ENCODE measurements at regions not wholly inside any gene's neighbourhood (a gene's known extent, or its start where the extent isn't known, plus 50 kb on each side); places are given as distances from the start of the nearest gene placed in this dataset.
"Not testable (repeated sequence)": the region's sequence is repeated elsewhere in the genome, so short reads cannot be mapped to it uniquely, and the experiment has no call there.

- no peak for FAIRE-seq
Observed at GRCh38 chr21:15204970-15205286, 140.1 kb upstream of the NRIP1 start.

- FAIRE-seq: no peak
Observed at GRCh38 chr21:15206514-15206913, 141.7 kb upstream of the NRIP1 start.

GRCh38 chr21:15207231-15207630 is 142.4 kb upstream of the NRIP1 start:
- no peak for FAIRE-seq

- FAIRE-seq: no peak
Observed at GRCh38 chr21:15207635-15208370, 143.0 kb upstream of the NRIP1 start.

- no peak for FAIRE-seq
Observed at GRCh38 chr21:15208786-15209185, 144.0 kb upstream of the NRIP1 start.

GRCh38 chr21:15209224-15209623 is 144.4 kb upstream of the NRIP1 start:
- FAIRE-seq: no peak

GRCh38 chr21:15210235-15210678 is 145.5 kb upstream of the NRIP1 start:
- no peak for FAIRE-seq

GRCh38 chr21:15211491-15212133 is 146.8 kb upstream of the NRIP1 start:
- no peak for FAIRE-seq

- FAIRE-seq: no peak
Observed at GRCh38 chr21:15212206-15212605, 147.4 kb upstream of the NRIP1 start.

- FAIRE-seq: not testable (repeated sequence)
Observed at GRCh38 chr21:15218476-15218875, 153.7 kb upstream of the NRIP1 start.

- FAIRE-seq: no peak
Observed at GRCh38 chr21:15219039-15219438, 154.2 kb upstream of the NRIP1 start.

- FAIRE-seq: no peak
Observed at GRCh38 chr21:15219894-15220293, 155.1 kb upstream of the NRIP1 start.

- no peak for FAIRE-seq
Observed at GRCh38 chr21:15221799-15222386, 157.1 kb upstream of the NRIP1 start.

- FAIRE-seq: no peak
Observed at GRCh38 chr21:15222707-15223106, 157.9 kb upstream of the NRIP1 start.

GRCh38 chr21:15224346-15225086 is 159.7 kb upstream of the NRIP1 start:
- no peak for FAIRE-seq

GRCh38 chr21:15227919-15228318 is 163.1 kb upstream of the NRIP1 start:
- no peak for FAIRE-seq

GRCh38 chr21:15229390-15229789 is 164.6 kb upstream of the NRIP1 start:
- FAIRE-seq: no peak

- FAIRE-seq: no peak
Observed at GRCh38 chr21:15233611-15234010, 168.8 kb upstream of the NRIP1 start.

- FAIRE-seq: no peak
Observed at GRCh38 chr21:15236111-15236510, 171.3 kb upstream of the NRIP1 start.

- no peak for FAIRE-seq
Observed at GRCh38 chr21:15240848-15241247, 176.0 kb upstream of the NRIP1 start.

- no peak for FAIRE-seq
Observed at GRCh38 chr21:15241997-15242736, 177.4 kb upstream of the NRIP1 start.

GRCh38 chr21:15242906-15243305 is 178.1 kb upstream of the NRIP1 start:
- no peak for FAIRE-seq

- no peak for FAIRE-seq
Observed at GRCh38 chr21:15243406-15243805, 178.6 kb upstream of the NRIP1 start.
